GM21717 (cell line): ENCODE measurements at regions not wholly inside any gene's neighbourhood (a gene's known extent, or its start where the extent isn't known, plus 50 kb on each side); places are given as distances from the start of the nearest gene placed in this dataset.
"Not testable (repeated sequence)": the region's sequence is repeated elsewhere in the genome, so short reads cannot be mapped to it uniquely, and the experiment has no call there.

ENCODE experiments used
- ATAC-seq: cut with Tn5 transposase; IDR thresholded peaks from one replicate; pipeline ENCODE4 v1.9.1; 2021; ENCODE audit warnings: mild to moderate bottlenecking, moderate library complexity; ENCODE audit not compliant: unreplicated experiment

DNA sequence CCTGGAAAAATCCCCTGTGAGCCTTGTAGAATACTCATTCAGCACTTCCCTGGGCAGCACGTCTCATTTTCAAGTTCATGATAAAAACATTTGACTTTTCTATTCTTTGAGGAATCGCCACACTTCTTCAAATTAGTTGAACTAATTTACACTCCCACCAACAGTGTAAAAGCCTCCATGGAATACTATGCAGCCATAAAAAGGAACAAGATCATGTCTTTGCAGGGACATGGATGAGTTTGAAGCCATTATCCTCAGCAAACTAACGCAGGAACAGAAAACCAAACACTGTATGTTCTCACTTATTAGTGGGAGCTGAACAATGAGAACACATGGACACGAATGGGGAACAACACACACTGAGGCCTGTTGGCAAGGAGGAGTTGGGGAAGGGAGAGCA lies 102.0 kb upstream of the HEY2 start:
- ATAC-seq: no peak

- not testable (repeated sequence) for ATAC-seq
Observed at GRCh38 chr6:125653752-125654151, 95.7 kb upstream of the HEY2 start.

GRCh38 chr6:125655511-125655910 lies 93.9 kb upstream of the HEY2 start:
- ATAC-seq: no peak

- ATAC-seq: no peak
Observed at GRCh38 chr6:125656287-125656870, 93.1 kb upstream of the HEY2 start.

- no peak for ATAC-seq
Observed at GRCh38 chr6:125658136-125658535, 91.3 kb upstream of the HEY2 start.

DNA sequence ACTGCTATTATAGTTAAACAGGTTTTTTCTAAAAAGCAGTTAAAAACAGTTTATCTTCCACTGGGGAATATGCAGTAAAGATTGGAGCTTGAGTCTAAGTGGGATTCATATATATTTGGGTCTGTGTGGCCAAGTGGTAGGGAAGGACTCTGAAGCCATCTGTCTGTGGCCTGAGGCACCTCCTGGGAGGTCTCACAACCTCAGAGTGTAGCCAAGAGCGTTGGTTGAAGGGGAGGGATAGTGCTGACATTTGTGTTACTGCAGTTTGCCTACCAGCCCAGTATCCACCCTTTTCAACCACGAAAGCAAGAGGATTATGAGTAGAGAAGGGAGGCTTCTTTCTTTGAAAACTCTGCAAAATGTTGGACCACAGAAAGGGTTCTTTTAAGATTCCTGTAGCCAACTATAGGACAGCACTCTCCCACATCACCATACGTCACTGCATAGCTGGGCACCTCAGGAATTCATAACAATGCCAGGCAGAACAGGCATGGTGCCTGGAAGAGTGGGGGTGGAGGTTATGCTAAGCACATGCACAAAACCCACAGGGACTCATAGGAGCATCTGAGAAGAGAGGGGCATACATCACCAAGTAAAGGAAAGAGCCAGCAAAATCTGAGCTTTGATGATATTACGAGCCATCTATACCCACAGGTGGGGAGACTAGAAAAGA lies 90.5 kb upstream of the HEY2 start:
- no peak for ATAC-seq

DNA sequence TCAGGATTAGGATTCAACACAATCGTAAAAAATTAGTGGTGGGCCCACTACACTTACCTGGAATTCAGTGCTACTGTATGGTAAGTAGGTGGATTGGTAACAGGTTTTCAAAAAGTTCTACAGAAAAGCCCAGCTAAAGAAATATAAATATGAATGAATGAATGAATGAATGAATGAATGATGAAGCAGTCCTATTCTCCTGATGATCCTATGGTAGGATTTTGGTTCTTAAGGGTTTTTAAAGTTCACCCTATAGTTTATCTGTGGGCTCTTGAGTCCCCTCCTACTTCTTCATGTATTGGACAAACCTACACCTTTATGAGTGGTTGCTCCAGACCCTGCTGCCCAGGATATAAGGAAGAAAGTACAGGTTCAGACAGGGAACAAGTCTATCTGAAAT lies 89.5 kb upstream of the HEY2 start:
- no peak for ATAC-seq

DNA sequence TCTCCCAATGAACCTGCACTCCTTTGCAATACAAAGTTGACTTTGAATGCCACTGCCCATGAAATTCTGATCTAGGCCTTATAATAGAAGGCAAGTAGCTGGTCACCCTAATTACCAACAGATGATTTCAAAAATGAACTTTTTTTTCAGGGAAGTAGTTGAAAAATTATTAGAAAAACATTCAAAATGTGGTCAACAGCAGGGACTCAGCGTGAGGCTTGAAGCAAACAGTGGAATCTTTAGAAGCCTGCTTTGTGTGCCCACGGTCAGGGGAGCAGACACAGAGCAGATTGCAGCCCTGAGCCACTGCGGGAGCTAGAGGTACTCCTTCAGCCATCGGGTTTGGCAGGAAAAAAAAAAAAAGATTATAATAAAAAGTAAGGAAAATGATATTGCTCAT lies 87.1 kb upstream of the HEY2 start:
- ATAC-seq: no peak

DNA sequence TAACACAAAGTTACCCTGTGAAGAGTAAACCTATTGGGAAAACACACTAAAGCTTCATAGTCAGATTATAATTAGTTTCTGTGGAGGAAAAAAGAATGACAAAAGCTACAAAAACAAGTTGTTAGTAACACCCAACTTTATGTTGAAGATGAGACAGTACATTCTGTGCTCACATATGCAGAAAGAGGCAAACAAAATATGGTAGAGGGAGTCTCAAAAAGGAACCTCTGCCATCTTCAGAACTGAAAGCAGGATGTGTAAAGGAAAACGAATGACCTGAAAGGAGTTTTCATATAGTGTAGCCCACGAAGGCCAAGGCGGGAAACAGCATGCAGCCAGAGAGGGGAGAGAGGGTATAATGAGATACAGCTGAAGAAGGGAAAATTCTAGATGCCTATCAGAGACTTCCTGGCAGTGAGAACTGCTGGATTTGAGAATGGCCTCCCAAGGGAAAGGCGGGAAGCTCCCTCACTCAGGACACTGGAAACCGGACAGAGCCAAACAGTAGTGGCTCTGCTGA lies 84.1 kb upstream of the HEY2 start:
- ATAC-seq: no peak

DNA sequence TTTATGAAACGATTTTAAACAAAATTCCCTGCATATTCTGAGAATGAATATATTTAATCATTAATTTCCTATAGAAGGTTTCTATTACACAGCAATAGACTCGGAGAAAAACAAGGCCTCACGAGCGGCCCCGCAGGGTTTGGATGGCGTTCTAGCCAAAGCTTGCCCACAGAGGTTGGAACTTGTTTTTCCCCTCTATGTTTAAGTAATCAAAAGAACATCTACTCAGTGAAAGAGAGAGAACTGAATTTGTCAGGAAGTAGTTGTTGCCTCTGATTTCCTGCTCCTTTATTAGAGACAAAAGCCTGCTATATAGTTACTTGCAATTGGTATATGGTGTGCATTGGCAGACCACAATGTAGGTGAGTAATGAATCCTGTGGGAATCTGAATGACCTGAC lies 82.1 kb upstream of the HEY2 start:
- no peak for ATAC-seq

DNA sequence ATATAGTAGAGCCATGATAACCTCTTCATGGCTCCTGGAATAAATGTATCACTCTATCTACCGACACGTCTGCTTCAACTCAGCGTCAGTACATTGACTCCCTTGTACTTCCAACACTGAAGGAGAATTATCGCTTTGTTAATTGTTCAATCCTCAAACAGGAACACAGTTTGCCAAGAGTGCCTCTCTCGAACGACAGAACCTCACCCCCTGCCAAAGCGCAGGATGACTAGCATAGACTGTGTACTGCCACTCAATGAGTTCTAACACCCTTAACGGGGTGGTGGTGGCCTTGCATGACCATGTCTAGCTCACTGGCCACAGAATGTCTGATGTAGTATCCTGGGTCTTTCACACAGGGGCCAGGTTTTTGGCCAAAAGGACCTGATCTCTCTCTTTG lies 81.4 kb upstream of the HEY2 start:
- ATAC-seq: no peak

DNA sequence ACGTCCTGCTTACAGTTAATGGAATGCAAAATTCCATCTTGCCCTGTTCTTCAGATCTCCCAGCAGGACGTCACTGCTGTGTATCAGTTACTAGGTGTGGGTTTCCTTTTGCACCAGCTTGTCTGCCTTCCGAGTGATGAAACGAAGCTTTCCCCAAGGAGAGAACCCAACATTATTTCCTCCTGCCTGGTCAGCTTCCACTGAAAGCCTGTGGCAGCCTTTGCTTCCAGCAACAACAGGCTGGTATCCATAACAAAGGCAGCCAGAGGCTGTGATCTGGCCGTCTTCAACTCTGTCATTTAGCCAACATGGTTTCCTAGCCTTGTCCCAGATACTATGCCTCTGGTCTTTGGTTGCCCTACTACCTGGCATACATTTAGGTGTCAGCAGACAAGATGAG lies 78.9 kb upstream of the HEY2 start:
- ATAC-seq: no peak

DNA sequence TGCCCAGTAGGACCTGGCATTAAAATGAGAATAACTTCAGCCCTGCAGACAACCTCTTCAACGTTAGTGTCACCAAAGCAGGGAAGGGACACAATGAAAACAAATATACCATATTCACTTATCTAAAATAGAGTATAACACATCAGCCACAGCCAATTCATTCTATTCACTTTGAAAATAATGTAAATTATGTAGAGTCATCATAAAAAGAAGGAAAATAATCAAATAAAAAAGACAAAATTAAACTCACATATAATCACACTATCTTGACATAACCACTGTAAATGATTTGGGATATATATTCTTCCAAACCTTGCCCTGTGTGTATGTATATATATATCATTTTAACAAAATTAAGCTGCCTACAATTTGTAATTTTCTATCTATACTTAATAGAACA lies 78.1 kb upstream of the HEY2 start:
- ATAC-seq: no peak

DNA sequence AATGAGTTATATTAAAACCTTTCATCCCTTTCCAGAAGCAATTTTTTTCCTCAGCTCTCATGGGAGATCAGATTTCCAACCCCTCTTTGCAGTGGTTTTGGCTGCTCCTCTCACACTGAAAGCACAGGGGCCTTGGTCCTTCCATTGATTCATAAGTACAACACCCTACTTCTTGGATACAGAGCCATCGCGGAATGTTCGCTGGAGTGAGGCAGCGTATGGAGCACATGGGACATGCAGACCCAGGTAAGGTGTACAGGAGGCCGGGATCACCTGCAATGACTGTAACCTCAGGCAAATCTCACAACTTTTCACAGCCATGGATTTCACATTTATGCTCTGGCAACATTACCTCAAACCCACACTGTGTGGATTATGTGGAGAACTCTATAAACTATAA lies 75.2 kb upstream of the HEY2 start:
- no peak for ATAC-seq

- ATAC-seq: no peak
Observed at GRCh38 chr6:125678601-125679000, 70.8 kb upstream of the HEY2 start.

DNA sequence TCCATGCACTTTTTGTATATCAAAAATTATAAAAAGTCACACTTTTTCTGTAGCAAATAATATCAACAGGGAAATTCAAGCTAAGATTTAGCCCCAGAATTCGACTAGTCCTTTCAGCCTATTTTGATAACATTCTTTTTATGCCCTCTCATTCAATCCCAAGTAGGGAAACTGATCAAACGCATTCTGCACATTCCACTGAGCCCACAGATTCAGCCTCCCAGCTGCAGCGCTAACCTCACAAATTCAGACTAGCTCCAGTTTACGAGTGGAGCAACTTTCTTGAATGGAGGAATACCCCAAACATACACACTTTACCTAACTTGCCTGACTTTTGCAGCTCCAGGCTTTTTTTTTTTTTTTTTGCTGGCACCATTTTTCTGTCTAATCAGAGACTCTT lies 70.3 kb upstream of the HEY2 start:
- ATAC-seq: no peak

- ATAC-seq: no peak
Observed at GRCh38 chr6:125679651-125680050, 69.8 kb upstream of the HEY2 start.

- no peak for ATAC-seq
Observed at GRCh38 chr6:125682939-125683338, 66.5 kb upstream of the HEY2 start.

DNA sequence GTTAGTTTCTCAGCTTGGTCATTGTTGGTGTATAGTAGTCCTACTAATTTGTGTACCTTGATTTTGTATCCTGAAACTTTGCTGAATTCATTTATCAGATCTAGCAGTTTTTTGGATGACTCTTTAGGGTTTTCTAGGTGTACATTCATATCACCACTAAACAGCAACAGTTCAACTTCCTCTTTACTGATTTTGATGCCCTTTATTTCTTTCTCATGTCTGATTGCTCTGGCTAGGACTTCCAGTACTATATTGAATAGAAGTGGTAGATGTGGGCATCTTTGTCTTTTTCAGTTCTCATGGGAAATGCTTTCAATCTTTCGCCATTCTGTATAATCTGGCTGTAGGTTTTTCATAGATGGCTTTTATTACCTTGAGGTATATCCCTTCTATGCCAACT lies 61.3 kb upstream of the HEY2 start:
- ATAC-seq: no peak

DNA sequence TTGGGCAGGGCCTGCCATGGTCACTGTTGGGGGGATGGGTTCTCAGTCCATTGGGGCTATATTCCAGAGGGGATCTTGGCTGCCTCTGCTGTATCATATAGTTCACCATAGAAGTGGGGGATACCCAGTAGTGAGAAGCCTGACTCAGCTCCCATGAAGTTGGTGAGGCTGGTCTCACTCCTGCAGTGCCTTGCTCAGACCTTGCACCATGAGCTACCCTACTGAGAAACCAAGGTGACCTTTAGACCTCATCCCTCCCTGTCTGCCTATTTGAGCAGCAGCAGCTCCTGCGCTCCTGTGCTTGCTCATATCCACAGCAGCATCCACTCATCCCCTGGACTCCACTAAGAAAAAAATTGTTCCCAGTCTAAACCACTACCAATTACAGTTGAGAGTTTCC lies 56.0 kb upstream of the HEY2 start:
- no peak for ATAC-seq

GRCh38 chr6:125699591-125699990 lies 49.8 kb upstream of the HEY2 start:
- ATAC-seq: no peak
